ENCODE measurements at regions not wholly inside any gene's neighbourhood (a gene's known extent, or its start where the extent isn't known, plus 50 kb on each side); places are given as distances from the start of the nearest gene placed in this dataset.

DNA sequence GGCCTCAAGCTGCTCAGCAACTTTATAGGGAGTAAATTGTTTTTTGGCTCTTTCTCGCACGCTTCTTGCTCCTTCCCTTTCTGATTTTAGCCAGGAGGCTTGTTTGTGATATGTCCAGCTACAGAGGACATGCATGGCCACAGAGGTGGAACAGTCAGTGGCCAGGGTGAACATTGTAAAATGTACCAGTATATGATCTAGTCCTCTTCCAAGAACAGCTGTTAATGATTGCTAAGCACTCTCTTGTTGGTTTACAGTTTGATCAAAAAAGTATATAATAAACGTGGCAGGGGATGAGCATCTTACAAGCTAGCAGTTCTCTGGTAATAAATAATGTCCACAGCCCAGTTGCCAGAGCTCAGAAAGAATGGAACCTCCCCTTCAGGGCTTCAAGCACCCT, 461.7 kb upstream of the DYNLRB2 start:
- no peak for TF ChIP-seq CTCF (IDR thresholded peaks at IDR 0.05)
- TF ChIP-seq POLR2A (IDR thresholded peaks at IDR 0.05), result no peak

Measured in Peyer's patch (tissue), 4 donors.